ENCODE measurements at regions not wholly inside any gene's neighbourhood (a gene's known extent, or its start where the extent isn't known, plus 50 kb on each side); places are given as distances from the start of the nearest gene placed in this dataset.

- H3K4me3 ChIP-seq (ENCODE audit: low read depth, low read length) = no peak overlapping the region
- no peak for TF ChIP-seq CTCF (IDR thresholded peaks at IDR 0.05; ENCODE audit: insufficient read depth, low read depth, low read length)
- DNase-seq (ENCODE audit: low read depth) = peak; percentile 93
Measured at GRCh38 chr2:55109219-55109891, 59.1 kb upstream of the RTN4 start.

- no peak overlapping the region for H3K4me3 ChIP-seq (ENCODE audit: low read depth, low read length)
- no peak for TF ChIP-seq CTCF (IDR thresholded peaks at IDR 0.05; ENCODE audit: insufficient read depth, low read depth, low read length)
- no peak for DNase-seq (ENCODE audit: low read depth)
Measured at GRCh38 chr2:55108456-55109160, 58.4 kb upstream of the RTN4 start.

- peak; percentile 75 for DNase-seq (ENCODE audit: low read depth)
- no peak for TF ChIP-seq CTCF (IDR thresholded peaks at IDR 0.05; ENCODE audit: insufficient read depth, low read depth, low read length)
- H3K4me3 ChIP-seq (ENCODE audit: low read depth, low read length) = no peak overlapping the region
Measured at GRCh38 chr2:55107436-55107835, 57.2 kb upstream of the RTN4 start.

- H3K4me3 ChIP-seq (ENCODE audit: low read depth, low read length) = no peak overlapping the region
- peak; percentile 67 for DNase-seq (ENCODE audit: low read depth)
- no peak for TF ChIP-seq CTCF (IDR thresholded peaks at IDR 0.05; ENCODE audit: insufficient read depth, low read depth, low read length)
Measured at GRCh38 chr2:55106148-55106547, 55.9 kb upstream of the RTN4 start.

GRCh38 chr2:55105456-55105855 lies 55.2 kb upstream of the RTN4 start:
- no peak overlapping the region for H3K4me3 ChIP-seq (ENCODE audit: low read depth, low read length)
- DNase-seq (ENCODE audit: low read depth) = peak; percentile 51
- TF ChIP-seq CTCF (IDR thresholded peaks at IDR 0.05; ENCODE audit: insufficient read depth, low read depth, low read length) = no peak

- no peak for TF ChIP-seq CTCF (IDR thresholded peaks at IDR 0.05; ENCODE audit: insufficient read depth, low read depth, low read length)
- DNase-seq (ENCODE audit: low read depth) = peak; percentile 76
- H3K4me3 ChIP-seq (ENCODE audit: low read depth, low read length) = no peak overlapping the region
Measured at GRCh38 chr2:55103046-55103445, 52.8 kb upstream of the RTN4 start.

Measured in fibroblast of villous mesenchyme (primary cell).